ENCODE measurements at regions not wholly inside any gene's neighbourhood (a gene's known extent, or its start where the extent isn't known, plus 50 kb on each side); places are given as distances from the start of the nearest gene placed in this dataset.
A peak's percentile ranks its signal among the peaks of the same experiment; 100 is the strongest.
"Not testable (repeated sequence)": the region's sequence is repeated elsewhere in the genome, so short reads cannot be mapped to it uniquely, and the experiment has no call there.

DNA sequence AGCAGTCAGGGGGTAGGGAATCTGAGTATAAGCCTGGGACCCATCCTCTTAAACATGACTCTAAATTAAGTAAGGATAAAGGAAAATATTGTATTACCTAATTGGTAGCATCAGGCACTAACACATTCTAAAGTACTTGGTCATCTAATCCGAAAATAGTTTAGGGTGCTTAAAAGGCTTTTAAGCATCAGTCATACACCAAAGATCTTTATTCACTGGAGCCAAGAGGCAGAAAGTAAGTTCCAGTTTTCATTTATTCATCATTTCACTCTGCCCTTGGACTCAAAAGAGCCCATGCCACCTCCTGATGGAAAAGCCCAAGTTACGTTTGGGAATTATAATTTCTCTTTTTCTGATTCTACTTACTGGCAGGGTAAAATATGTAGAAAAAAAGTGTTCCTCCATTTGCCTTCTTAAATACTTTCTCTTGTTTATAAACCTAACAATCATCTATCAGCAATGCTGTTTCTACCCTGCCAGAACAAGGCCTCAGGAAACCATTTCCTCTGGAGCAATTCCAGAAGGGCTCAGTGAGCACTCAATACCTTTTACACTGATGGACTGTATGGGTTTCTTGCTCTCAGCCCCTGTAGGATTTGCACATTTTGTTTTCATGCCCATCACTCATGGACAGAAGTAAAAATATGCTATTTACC lies 120.1 kb upstream of the SLC5A12 start:
- peak; percentile 47 for DNase-seq

DNA sequence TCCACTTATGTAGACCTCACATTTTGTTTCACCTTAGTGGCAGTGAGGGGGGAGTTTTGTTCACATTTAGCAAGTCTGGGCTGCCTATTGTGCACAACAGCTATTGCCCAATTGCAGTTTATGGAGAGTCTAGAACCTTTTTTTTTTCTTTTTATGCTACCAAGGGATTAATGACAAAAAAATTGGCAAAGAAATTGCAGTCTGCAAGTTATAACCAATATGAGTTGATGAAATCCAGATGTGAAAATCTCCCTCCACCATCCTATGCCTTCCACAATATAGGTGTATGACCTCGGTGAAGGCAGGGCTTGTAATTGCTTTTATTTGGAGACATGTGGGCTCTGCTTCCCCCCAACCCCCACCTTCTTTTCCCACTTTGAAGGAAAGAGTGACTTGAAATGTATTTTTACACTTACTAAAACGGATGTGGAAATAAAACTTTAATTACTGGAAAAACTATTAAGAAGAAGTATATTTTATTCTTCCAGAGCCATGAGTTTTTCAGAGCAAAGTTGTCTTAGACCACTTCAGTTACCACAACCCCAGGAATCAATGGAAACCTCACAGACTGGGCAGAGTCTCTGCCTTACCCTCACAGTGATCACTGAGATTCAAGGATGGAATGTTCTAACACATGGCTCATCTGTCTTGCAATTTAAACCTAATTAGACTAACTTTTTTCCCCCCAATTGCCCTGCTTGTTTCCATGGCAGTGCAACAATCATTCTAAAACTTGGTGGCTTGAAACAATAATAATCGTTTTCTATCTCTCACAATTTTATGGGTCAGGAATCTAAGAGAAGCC lies 120.8 kb upstream of the SLC5A12 start:
- DNase-seq, result no peak

DNA sequence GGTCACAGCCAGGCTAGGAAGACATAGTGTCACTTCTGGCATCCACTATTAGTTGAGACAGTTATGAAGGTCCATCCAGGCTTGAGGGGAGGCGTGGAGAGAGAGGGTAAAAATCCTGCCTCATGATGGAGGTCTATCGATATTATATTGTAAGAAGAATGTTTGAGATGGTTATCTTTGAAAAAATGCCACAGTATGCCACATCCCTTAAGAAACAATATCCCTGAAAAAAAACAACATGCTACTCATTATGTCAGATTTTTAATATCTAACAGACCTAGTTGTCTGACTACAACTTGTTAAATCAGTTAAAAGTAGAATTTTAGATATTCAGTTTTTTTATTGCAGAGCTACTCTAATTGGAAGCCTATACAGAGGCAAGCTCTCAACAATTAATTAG lies 121.7 kb upstream of the SLC5A12 start:
- DNase-seq, result no peak

DNA sequence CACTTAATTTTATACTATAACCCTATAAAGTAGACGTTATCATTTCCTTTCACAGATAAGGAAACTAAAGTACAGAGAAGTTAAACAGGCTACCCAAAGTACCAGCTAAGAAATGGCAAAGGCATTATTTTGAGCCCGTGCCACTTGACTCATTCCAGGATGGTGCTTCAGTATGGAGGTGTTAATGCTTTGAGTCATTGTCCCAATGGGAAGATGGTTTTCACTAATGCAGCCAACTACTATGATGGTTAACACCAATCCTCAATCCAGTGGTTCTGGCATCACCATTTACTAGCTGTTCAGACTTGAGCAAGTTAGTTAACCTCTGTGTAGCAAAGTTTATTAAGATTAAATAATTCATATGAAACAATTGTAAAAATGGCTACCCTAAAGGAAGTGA lies 123.1 kb upstream of the SLC5A12 start:
- DNase-seq, result no peak

DNA sequence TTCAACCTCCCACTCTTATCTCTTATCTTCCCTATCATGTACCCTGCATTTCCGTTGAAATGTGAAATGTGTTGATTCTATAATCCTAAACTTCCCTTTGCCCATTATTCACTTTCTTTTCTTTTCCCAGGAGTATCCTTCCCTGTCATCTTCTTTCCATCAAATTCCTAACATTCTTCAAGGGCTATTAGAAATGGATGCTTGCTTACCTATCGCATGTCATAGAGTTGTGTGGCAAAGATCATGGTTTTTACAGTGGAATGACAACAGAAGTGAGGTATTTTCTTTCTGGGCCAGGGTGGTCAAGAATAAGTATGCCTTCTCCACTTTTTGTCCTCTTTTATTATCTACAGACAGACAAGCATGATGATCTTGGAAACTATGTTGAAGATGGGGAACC lies 124.4 kb upstream of the SLC5A12 start:
- DNase-seq, result no peak

DNA sequence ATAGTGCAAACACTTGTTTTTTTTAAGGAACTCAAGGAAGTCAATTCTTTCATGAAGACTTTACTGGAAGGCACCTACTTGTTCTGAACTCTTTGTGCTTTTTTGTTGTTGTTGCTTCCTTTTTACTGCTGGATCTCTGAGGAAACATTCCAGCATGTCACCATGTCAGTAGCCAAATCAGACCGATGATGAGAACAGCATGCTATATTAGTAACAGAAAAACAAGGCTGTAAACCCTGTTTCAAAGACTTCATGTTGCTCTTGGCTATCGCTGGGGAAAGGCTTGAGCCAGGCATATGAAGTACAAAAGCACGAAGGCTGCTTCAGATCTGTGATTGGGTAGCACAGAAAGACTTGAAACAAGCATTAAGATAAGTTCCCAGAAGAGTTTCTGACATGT lies 125.6 kb upstream of the SLC5A12 start:
- DNase-seq, result no peak

DNA sequence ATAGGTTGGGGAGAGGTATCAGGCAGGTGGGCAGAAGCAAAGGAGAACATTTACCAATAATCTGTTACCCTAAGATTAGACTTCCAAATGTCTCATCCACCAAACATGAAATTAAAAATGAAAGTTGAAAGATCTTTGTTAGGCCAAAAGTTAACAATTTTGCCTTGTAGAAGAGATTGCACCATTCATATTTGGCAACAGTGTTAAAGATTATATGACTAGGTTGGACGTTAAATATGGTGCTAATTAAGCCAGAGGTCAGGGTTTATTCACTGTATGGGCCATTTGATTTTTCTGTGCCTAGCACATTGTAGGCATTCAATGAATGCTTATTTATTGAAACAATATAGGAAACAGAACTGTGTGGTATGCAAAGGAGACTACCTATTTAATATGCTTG lies 126.1 kb upstream of the SLC5A12 start:
- no peak for DNase-seq

DNA sequence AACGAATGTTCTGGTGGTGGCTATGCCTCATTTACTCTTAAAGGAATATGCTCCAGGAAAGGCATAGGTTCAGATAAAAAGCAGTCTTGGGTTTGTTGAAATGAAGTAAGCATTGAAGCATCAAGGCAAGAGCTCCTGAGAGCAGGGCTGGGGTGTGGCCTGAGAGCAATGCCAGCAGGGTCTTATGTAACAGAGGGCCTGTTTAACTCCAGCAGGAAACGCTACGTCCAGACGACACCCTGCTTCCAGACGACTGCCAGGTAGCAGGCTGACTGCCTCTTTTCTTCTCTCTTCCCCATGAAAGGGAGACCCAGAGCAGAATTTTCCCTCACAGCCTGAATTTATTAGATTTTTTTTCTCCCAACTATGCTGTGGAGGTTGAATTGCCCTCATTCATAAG lies 127.2 kb upstream of the SLC5A12 start:
- DNase-seq, result no peak

DNA sequence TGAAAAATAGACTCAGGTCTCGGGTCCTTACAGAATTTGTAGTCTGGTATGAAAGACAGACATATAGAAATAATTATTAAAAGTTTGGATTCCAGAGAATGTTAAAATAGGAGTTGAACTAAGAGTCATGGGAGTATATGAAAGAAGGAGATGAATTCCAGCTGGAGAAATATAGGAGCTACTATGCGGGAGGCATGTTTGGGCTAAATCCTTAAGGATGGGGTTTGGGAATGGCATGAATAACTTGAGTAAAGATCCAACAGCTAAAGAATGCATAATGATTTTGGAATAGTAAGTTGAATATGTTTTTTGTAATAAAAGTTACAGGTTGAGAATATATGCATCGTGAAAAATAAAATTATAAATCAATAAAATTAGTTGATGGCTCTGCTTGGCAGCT lies 129.4 kb upstream of the SLC5A12 start:
- no peak for DNase-seq

DNA sequence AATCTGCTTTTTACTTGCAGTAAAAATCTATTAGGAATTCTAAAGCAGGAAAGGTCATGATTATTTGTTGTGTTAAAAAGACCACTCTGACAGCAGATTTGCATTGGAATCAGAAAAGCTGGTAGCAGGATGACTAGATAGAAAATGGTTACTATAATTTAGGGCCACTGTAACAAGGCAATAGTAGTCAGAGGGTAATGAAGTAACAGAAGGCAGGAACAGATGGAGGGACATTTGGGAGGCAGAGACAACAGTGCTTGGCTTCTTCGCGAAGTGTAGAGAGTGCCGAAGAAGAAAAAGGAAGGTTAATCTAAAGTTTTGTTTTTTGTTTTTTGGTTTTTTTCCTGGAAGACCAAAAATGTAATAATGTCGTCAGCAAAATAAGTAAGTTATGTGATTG lies 129.8 kb upstream of the SLC5A12 start:
- peak; percentile 56 for DNase-seq

DNA sequence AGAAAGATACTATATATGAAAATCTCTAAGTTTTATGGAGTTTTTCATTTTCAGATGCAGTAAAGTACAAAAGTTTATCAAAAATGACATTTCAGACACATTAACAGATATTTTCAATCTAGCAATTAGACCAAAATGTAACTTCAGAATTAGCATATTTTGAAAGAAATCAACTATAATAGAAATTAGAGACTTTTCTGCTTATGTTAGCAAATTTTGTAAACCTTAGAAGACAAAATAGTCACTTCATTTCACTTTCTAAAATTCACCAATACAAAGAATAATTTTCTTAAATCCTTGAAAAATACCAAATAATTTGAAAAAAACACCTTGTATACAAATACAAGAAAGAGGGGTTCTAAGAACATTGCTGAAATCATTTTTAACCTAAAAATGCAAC lies 135.8 kb upstream of the FIBIN start:
- no peak for DNase-seq

DNA sequence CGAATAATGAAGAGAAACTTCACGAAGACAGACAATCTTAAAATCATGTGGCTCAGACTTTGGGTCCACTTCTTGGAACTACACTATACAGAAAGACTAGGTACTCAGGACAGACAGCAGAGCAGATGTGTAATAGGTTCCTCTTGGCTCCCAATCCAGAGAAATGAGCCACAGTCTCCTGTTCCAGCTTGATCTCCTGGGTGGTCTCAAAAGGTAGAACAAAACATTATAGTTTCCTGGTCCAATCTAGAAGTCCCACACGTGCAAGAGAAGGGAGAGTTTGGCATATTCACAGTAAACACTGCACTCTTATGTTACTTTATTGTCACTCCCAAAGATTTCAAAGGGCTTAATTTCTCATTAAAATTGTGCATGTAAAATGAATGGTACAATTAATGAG lies 134.5 kb upstream of the FIBIN start:
- DNase-seq, result no peak

DNA sequence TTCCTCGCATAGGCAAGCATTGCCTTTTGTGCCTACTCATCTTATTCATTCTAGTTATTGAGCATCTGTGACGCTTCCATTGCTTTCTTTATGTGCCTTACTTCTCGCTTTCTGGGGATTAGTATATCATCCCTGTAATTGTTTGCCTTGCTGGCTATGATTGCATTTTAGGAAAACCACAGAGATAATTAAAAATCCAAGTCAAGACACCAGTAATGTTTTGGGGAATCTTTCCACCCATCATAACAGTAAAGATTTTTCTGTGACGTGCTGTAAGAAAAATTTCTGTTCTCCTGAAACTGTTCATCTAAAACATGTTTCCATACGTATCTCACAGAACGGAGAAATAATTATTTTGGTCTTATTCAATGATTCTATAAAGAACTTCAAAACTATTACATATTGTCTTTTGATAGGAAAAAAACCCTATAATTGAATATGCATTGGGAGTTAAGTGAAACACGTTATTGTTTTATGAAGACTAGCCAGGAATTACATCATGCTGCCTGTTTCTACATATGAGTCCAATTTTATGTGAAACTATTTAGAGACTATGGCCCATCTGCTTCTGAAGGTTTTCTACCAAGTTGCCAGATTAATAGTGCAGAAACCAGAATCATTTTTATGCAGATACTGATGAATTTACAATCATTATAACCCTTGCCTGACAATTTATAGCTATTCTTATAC lies 133.7 kb upstream of the FIBIN start:
- no peak for DNase-seq

DNA sequence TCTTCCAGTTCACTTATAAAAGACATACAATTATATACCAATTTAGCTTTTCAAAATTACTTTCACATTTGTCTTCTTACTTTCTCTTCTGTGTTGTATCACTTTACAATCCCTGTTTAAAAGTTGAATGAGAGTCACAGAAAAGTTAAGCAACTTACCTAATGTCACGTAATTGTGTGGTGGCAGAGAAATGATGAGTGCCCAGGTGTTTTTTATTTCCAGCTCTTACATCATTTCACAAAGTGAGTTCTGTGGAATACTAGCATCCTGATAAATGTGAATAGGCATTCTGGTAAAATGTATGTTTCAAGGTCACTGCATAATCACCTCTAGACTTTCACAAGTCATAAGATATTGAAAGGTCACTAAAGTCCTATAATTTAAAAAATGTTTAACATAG lies 133.0 kb upstream of the FIBIN start:
- DNase-seq, result no peak

DNA sequence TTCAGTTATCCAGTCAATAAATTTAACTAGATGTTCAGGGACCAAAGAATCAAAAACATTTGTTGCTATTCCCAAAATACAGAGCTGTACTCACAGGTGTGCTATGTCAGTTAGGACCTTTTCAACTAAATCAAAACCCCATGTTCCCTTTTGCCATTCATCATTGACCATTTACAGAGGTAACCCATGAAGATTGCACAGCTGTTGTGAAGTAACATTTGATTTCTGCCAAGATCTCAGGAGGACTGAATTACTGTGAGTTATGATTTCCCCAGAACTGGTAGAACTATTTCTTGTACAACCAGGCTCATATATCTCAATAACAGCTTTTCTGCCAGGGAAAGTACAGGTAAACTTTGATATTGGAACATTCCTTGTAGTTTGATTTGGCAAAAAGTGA lies 131.1 kb upstream of the FIBIN start:
- DNase-seq, result no peak

DNA sequence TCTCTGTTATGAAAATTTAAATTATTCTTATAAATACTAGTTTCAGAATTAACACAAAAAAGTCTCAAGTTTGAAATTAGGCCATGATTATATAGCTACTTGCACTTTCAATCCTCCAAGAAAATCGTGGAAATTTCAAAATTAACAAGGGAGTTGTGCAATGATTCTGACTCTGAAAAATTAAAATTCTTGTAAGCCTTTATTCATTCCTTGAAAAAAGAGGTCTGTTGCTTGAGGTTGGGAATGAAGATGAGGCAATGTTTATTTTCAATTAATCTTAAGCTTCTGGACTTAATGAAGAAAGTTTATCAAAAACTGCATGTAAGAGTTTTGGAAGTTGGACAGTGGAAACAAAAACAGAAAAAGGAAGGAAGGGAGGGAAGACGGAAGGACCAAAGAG lies 128.2 kb upstream of the FIBIN start:
- no peak for DNase-seq

DNA sequence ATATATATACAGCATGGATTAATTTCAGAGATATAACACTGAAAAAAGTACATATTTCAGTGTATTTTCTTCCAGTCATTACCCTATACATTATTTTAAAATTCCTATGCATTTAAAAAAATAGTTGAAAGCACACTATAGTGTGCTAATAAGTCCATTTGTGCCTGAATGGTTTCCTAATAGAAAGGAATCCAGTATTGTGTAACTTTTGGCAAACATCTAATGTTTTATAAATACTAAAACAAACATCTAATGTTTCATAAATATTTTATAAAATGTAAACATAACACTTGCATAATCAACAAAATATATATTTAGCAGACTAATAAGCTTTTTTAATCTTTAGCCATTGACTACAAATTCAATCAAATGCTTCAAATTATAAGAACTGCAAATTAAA lies 126.6 kb upstream of the FIBIN start:
- no peak for DNase-seq

DNA sequence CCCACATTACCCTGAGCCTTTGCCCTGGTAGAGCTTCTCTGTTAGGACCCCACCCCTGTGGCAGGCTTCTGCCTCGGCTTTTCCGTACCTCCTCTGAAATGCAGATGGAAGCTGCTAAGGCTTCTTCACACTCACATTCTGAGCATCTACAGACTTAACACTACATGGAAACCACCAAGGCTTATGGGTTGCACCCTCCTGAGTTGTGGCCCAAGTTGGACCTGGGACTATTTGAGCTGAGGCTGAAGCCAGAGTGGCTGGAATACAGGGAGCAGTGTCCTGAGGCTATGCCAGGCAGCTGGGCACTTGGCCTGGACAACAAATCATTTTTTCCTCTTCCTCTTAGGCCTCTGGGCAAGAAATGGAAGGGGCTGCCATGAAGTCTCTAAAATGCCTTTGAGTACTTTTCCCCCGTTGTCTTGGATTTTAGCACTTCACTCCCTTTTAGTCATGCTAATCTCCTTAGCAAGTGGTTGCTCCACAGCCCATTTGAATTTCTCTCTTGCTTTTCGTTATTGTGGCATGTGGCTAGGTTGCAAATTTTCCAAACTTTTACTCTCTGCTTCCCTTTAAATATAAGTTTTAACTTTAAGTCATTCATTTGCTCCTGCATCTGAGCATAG lies 114.8 kb upstream of the FIBIN start:
- no peak for DNase-seq

DNA sequence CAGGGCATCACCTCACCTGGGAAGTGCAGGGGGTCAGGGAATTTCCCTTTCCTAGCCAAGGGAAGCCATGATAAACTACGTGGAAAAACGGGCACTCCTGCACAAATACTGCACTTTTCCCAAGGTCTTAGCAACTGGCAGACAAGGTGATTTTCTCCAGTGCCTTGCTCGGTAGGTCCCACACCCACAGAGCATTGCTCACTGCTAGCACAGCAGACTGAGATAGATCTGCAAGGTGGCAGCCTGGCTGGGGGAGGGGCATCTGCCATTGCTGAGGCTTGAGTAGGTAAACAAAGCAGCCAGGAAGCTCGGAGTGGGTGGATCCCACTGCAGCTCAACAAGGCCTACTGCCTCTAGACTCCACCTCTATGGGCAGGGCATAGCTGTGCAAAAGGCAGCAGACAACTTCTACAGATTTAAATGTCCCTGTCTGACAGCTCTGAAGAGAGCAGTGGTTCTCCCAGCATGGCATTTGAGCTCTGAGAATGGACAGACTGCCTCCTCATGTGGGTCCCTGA lies 111.5 kb upstream of the FIBIN start:
- not testable (repeated sequence) for DNase-seq

DNA sequence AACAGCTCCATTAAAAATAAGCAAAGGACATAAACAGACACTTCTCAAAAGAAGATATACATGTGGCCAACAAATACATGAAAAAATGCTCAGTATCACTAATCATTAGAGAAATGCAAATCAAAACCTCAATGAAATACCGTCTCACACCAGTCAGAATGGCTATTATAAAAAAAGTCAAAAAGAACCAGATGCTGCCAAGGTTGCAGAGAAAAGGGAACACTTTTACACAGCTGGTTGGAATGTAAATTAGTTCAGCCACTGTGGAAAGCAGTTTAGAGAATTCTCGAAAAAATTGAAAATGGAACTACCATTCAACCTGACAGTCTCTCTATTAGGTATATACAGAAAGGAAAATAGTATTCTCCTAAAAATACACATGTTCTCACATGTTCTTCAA lies 102.4 kb upstream of the FIBIN start:
- no peak for DNase-seq

DNA sequence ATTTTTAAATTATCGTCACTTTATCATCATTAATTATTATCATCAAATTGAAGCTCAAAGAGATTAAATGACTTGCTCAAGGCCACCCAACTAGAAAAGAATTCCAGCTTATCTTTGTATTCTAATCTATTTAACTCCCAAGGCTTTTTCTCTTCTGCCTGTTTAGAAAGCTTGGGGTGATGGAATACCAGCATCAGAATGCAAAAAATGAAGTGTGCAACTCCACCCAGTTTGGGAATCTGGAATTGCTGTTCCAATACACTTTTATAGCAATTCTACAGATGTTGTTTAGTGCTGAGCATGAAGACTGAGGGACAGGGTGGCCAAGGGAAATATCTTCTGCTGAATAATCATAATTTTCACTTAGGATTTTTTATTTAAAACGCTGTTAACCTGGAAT lies 97.2 kb upstream of the FIBIN start:
- no peak for DNase-seq

DNA sequence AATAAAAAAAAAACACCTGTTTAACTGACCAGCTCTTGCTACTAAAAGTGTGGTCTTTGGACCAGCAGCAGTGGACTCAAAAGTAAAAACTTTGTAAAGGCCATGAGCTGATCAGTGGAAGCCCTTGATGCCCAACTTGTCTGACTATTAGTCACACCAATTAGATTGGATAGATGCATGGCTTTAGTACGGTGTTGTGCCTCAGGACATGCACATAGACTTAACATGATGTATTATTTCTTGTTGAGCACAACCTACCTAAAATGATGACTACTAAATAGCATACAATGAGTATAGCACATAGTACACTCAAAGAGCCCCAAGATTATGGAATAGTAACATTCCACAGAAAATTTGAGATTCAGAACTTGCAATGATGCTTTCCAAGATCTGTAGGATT lies 95.1 kb upstream of the FIBIN start:
- DNase-seq, result no peak

DNA sequence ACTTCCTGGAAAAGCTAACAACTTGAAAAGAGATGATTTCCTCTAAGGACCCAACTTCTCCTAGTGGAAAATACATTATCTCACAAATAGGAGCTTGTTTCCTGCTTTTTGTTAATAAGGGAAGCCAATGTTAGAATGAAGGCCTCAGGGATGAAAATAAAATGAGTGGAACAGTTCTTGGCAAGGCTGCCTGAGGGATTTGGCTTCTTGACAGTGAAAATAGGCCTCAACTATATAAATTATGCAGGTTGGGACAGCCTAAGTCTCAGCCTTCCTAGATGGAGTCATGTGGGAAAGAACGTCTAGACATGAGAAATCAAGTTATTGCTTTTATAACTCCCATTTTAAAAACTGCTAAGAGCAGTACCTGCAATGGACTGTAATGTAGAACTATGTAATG lies 92.8 kb upstream of the FIBIN start:
- no peak for DNase-seq

DNA sequence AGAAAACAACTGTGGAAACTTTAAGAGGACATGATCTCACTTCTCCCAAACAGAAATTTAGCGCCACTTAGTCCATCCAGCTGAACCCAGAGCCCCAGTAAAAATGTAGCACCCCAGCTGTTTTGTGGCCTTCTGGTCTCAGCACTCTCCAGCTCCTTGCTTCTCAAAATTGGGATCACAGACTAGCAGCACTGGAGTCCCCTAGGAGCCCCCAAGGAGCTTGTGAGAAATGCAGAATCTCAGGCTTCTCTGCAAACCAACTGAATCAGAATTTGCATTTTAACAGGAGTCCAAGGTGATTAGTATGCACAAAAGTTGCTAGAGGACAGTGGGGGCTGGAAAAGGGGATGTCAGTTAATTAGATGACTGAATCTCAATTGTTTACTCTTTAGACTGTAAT lies 89.8 kb upstream of the FIBIN start:
- DNase-seq, result no peak
